ENCODE measurements at regions not wholly inside any gene's neighbourhood (a gene's known extent, or its start where the extent isn't known, plus 50 kb on each side); places are given as distances from the start of the nearest gene placed in this dataset.

DNA sequence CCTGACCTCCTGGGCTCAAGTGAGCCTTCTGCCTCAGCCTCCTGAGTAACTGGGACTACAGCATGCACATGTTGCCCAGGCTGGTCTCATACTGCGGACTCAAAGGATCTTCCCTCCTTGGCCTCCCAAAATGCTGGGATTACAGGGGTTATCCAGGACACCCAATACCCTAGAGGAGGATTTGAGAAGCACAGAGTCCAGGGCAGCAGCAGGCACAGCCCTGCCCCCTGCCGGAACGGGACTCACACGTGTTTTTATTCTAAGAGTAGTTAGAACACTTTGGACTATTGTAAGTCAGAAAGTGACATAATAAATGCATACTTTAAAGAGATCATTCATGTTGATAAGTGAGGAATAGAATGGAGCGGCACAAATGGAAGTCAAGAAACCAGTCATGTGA, 80.2 kb downstream of the C6orf118 start:
- DNase-seq: no peak

DNA sequence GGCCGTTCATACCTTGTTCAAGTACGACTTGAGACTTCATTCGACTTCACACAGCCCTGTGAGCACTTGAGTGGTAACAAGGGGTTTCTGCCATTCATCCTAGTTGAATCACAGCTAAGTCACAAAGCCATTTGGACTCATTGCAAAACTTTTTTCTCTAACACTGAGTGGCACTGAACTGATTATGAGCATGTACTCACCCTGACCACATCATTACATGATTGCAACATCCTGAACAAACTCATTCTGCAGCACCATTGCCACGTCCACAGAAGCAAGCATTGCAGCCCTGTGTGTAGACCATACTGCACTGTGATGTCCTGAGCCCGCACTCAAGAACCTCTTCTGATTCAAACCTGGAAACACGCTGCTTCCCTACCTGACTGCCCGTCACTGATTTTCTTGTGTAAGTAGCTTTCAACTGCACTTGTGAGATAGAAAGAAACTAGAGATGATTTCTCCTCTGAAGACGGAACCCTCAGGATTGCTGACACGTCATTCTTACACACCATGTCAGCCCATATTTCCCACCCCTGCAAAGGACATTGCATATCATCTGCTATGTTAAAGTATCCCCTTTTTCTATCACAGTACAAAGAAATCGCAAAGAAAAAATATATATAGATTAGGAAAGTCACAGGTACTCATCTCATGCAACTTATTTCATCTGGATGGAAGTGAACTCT, 81.6 kb downstream of the C6orf118 start:
- DNase-seq: no peak

GRCh38 chr6:165223736-165224135, 85.7 kb downstream of the C6orf118 start:
- no peak for DNase-seq

DNA sequence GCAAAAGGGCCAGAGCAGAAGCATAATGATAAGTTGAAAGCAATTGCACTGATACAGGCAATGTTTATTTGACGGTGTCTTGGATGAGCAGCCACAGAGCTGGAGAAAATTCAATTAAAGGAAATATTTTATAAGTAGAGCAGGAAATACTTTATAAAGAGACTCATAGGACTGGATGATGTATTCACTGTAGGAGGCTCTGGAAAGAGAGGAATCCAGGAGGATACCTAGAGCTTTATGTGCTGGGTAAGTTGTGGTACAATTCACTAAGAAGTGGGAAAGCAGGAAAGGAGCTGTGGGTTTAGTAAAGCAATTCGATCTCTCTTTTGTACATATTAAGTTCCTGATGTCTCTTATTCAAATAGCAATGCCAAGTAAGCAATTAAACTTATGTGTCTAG, 86.3 kb downstream of the C6orf118 start:
- DNase-seq: no peak

- no peak for DNase-seq
Measured at GRCh38 chr6:165222315-165223025, 86.9 kb downstream of the C6orf118 start.

- DNase-seq: no peak
Measured at GRCh38 chr6:165220045-165220444, 89.4 kb downstream of the C6orf118 start.

DNA sequence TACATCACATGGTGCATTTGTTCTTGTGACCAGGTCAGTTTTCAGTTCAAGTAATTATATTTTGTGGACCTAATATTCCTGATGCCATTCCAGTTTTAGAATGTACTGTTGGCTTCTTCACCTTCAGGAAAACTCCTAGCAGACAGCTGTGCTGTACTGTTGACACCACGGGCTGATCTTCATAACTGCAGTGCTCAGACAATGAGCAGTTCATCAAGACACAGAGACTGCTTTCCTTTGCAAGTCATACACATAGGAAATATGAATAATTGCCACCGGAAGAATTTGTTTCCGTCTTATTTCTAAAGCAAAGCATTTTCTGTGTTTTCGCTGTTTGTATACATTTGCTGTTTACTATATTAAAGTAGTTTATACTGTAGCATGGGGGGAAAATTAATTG, 89.8 kb downstream of the C6orf118 start:
- no peak for DNase-seq

DNA sequence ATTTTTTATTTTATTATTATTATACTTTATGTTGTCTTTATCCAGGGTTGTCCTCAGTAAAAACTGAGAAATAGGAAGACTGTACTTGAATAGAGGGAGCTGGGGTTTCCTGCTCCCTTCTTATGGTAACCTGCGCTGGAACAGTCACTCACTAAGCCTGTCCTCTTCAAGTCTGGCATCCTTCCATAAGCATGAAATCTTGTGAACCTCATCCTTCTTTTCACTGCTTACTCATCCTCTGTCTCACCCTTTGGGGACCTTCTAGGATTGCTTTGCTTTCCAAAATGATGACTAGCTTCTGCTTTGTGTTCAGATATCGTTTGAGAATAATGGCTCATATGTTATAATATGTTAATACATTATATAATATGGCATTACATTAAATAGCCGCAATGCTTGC, 90.6 kb downstream of the C6orf118 start:
- no peak for DNase-seq

GRCh38 chr6:165206798-165207197, 102.6 kb downstream of the C6orf118 start:
- no peak for DNase-seq

GRCh38 chr6:165205632-165206031, 103.8 kb downstream of the C6orf118 start:
- no peak for DNase-seq

DNA sequence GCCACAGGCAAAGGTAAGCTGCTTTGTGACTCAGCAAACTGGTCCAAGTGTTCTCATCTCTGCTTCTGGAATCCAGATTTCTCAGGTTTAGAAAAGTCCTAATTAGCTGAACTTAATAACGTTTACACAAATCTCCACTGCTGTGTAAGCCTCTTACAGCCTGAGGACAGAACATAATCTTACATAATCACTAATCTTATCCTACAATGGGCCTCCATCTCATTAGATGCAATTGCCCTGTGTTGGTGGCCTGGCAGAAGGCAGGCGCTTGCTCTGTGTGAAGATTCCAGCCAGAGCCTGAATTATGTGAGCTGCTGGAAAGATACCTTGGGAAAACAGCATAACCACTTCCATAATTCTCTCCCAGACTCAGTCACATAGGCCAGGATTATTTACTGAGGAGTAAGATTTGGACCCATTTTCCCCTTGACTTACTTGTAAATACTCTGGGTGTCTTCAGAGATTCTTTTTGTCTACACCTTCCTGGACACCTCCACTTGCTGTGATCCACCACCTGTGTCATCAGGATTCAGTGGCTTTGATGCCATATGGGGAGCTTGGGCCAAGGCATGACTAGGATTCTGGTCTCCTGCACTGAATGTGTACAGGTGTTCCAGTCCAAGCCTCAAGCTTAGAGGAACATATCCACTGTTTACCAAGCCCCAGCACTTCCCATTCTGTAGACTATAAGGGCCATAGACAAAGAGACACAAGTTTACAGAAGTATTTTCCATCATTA, 104.4 kb downstream of the C6orf118 start:
- no peak for DNase-seq

DNA sequence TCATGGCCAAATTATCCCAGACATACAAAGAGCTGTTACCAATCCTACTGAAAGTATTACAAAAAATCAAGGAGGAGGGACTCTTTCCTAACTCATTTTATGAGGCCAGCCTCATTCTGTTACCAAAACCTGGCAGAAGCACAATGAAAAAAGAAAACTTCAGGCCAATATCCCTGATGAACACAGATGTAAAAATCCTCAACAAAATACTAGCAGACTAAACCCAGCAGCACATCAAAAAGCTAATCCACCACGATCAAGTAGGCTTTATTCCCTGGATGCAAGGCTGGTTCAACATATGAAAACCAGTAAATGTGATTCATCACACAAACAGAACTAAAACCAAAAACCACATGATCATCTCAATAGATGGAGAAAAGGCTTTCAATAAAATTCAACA, 109.2 kb downstream of the C6orf118 start:
- no peak for DNase-seq

- DNase-seq: no peak
Measured at GRCh38 chr6:165191461-165191860, 117.9 kb downstream of the C6orf118 start.

DNA sequence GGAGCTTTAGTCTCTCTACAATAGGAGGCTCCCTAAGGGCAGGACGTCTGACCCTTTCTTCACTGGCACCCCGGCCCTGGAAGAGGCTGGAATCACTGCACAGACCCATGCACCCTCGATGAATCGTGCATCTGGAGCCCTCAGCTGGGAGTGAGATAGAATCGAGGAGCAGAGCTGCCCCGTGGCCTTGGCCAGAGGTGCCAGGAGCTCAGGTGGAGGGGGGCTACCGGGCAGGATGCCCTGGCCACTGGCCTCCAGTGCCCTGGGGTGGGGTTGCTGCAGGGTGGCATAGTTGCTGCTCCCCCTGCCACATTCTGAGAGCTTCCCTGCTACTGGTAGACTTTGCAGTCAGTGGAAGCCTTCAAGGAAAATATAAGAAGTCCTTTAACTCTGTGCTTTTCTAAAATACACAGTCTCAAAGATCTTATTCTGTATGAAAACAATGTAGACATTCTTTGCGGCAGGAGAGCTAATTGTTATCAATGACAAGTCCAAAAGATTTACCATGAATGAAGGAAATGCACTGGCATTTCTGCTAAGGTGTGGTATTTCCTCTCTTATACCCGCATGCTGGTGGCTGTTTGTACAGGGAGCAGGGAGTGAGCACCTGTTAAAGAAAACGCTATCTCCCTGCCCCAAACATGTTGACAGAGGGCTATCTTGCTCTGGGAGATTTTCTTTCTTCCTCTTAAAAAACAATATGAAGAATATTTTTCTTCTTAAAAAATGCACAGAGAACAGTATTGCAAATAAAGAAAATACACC, 122.8 kb downstream of the C6orf118 start:
- no peak for DNase-seq

GRCh38 chr6:165186041-165186440, 123.4 kb downstream of the C6orf118 start:
- no peak for DNase-seq

DNA sequence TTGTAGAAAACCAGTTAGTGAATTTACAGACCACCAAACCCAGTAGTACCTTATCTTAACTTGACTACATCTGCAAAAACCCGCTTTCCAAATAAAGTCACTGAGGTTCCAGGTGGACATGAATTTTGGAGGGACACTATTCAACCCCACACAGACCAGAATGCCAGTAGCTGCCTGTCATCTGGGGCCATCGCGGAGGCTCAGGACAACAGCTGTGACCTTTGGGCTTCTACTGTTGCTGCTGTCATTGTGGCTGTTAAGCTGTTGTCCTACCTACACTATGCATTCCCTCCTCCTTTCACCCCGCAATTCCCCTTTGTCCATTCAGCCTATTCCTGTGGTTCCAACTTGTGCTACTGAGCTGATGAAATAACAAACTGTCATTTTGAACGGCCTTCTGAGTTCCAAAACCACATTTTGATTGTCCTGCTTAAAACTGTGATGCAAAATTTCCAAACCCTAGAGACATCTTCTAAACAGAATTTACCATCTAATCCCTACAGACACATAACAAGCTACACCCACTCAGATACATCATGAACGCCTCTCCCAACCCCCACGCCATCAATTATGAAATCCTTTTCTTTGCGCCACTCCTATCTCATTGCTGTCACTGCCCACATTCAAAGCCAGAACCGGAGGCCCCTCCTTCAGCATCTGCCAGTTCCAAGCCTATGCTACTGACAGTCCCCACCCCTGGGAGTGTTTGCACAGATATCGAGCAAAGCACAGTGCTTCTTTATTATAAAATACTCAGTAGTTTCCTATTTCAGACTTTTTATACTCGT, 125.0 kb downstream of the C6orf118 start:
- DNase-seq: no peak

GRCh38 chr6:165183496-165184140, 125.8 kb downstream of the C6orf118 start:
- DNase-seq: no peak

- DNase-seq: no peak
Measured at GRCh38 chr6:165183071-165183470, 126.3 kb downstream of the C6orf118 start.

GRCh38 chr6:165181951-165182414, 127.4 kb downstream of the C6orf118 start:
- no peak for DNase-seq

GRCh38 chr6:165178056-165178455, 131.3 kb downstream of the C6orf118 start:
- DNase-seq: no peak

DNA sequence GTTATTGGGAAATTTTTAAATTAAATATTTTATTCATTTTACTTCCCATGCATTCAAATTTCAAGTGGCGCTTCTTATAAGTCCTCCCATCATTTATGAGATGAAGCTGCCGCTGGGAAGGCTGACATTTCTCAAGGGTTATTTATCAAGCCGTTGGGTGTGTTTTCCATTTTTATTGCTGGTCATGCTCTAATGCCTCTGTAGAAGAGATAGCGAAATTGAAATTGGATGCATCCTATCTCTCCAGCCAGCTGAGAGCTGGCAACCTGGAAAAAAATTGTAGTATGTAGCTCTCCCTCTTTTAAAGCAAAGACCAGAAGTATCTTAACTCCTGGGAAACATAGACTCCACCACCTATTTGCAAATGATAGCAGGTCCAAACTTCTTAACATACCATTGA, 135.9 kb downstream of the C6orf118 start:
- DNase-seq: no peak

DNA sequence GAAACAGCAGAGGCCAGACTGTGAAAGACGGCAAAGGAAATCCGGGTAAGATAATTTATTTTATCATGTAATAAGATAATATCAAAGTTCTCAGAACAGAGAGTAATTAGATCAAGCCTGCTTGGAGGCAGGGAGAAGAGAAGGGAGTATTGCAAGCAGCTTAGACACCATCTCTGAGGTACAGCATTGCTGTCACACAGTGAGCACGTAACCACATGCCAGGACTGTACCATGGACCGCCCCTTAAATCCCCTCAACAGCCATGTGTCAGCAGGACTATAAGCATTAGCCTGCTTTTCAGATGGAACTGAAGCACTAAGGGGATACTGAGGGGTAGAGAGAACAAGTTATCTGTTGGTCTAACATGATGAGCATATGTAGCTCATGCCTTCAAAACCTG, 141.5 kb downstream of the C6orf118 start:
- DNase-seq: no peak

Measured in COR-L47 (cell line).